Transverse colon (tissue), 4 donors: ENCODE measurements at regions not wholly inside any gene's neighbourhood (a gene's known extent, or its start where the extent isn't known, plus 50 kb on each side); places are given as distances from the start of the nearest gene placed in this dataset.

Source experiments
- DNase-seq: peaks from one replicate; pipeline ENCODE4 v3.0.0-alpha.2; 2019
- H3K27ac ChIP-seq, 4 donors: fragments of 200-600 bp; sonication (generic); 2 replicates each; pipeline ENCODE4 v1.5.1; 2016 to 2018; ENCODE audit warnings: inconsistent platforms in 4 of 4
- H3K27me3 ChIP-seq: fragments of 200-600 bp; sonication (generic); 2 replicates; pipeline ENCODE4 v1.5.1; 2017; ENCODE audit warnings: inconsistent platforms
- H3K36me3 ChIP-seq, 4 donors: fragments of 200-600 bp; sonication (generic); 2 replicates each; pipeline ENCODE4 v1.5.1; 2017 to 2019; ENCODE audit warnings: inconsistent platforms in 4 of 4
- H3K4me1 ChIP-seq, 4 donors: fragments of 200-600 bp; sonication (generic); 2 replicates each; pipeline ENCODE4 v1.5.1; 2017 to 2020; ENCODE audit warnings: inconsistent platforms in 4 of 4
- H3K4me3 ChIP-seq, 4 donors: fragments of 200-600 bp; sonication (generic); 1 replicate in 1 of 4; 2 replicates in 3 of 4; pipeline versions ENCODE4 v1.5.1 to v1.6.1; 2017 to 2019; ENCODE audit warnings: inconsistent platforms in 4 of 4
- H3K9me3 ChIP-seq, 2 donors: fragments of 200-600 bp; sonication (generic); 2 replicates each; pipeline ENCODE4 v1.5.1; 2017 to 2019; ENCODE audit warnings: inconsistent platforms in 2 of 2
- CTCF ChIP-seq, 5 experiments: fragments of 200-600 bp in 3 of 5; fragments of 450-650 bp in 2 of 5; sonication (generic) in 3 of 5; IDR thresholded peaks; 1 replicate in 2 of 5; 2 replicates in 3 of 5; pipeline ENCODE4 v1.5.1; 2016 to 2017; ENCODE audit warnings: antibody characterized with exemption in 5 of 5, inconsistent platforms in 3 of 5, mild to moderate bottlenecking in 2 of 5, moderate library complexity in 1 of 5
- EP300 ChIP-seq: sonication (generic); formaldehyde crosslinking; IDR thresholded peaks from one replicate; pipeline ENCODE4 v1.6.1; 2017; ENCODE audit warnings: antibody characterized with exemption, low read depth
- POLR2A ChIP-seq: fragments of 450-650 bp; IDR thresholded peaks from one replicate; pipeline ENCODE4 v1.6.1; 2016; ENCODE audit warnings: antibody characterized with exemption, mild to moderate bottlenecking, moderate library complexity
- POLR2AphosphoS5 ChIP-seq, 3 donors: sonication (generic); formaldehyde crosslinking; IDR thresholded peaks; one replicate each; pipeline ENCODE4 v1.6.1; 2016; ENCODE audit warnings: antibody characterized with exemption in 3 of 3
- WGBS, 2 donors: methylation state at CpG; one replicate each; pipeline ENCODE4 v1.1.5; 2018; ENCODE audit warnings: low coverage in 1 of 2; 5-methylcytosine and 5-hydroxymethylcytosine counted together
- in situ Hi-C, 4 donors: fragments of 200-750 bp; cut with MboI; loops; one replicate each; pipeline versions ENCODE4 v1.15.0 to v1.15.1; 2017; ENCODE audit warnings: low sequenced_read_pairs in 3 of 4, low pct_ligation_motif_present in 1 of 4, low pct_unique_long_range_greater_than_20kb in 1 of 4
- intact Hi-C: fragments of 100-400 bp; cut with DNase I; formaldehyde crosslinking; loops from one replicate; pipeline ENCODE4 v1.15.1; 2023; ENCODE audit warnings: low total_unique reads

DNA sequence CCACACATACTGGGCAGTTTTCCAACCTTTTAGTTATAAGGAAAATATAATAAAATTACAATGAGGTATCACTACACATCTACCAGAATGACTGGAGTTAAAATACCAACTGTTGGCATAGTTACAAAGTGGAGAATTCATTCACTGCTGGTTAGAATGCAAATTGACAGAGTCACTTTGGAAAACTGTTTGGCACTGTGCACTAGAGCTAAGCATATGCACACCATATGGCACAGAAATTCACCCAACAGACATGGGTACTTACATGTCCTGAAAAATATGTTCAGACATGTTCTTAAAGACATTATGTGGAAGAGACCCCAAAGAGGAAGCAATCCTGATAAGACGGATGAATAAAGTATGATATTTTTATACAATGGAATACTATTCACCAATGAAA, 686.1 kb upstream of the RAB6C start:
- TF ChIP-seq POLR2A (no peak), POLR2AphosphoS5 (IDR thresholded peaks at IDR 0.05) (no peak), EP300 (no peak), CTCF (IDR thresholded peaks at IDR 0.05) (no peak)
- Histone ChIP-seq H3K36me3 (no peaks in the 10 kb centered on the region), H3K27ac (no peak overlapping the region), H3K4me3 (no peak overlapping the region), H3K4me1 (no peaks in the 10 kb centered on the region), H3K27me3 (no peaks in the 10 kb centered on the region), H3K9me3 (no peaks in the 10 kb centered on the region)
- DNase-seq, result no peak
- intact Hi-C loops (no loop called here), in situ Hi-C loops (no loop called here)
- 0% methylated on average over 1 of the region's 1 CpG; no CpG with 5 or more reads in 1 of the 2 donors for WGBS, 2 donors

DNA sequence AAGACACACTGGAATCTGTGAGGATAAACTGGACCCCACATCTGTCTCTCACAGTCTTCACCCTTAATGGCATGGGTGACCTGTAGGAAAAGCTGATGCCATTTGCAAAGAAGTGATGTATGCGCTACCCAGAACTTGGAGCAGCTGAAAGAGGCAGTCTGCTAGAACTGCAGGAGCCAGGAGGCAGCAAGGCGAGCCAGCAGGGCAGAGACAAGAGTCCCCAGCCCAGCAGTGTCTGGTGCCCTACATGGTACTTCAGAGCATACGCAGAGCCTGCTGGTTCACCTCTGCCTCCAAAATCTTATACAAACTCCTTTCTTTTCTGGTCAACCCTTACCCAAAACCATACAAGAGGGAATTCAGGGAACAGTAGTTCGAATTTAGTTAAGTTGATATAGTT, 683.1 kb upstream of the RAB6C start:
- WGBS, 2 donors, result 79 to 83% methylated on average over 2 to 4 of the region's 4 CpGs
- intact Hi-C loops, result no loop called here
- no peak for TF ChIP-seq EP300
- TF ChIP-seq POLR2A, result no peak
- TF ChIP-seq CTCF (IDR thresholded peaks at IDR 0.05), result no peak
- TF ChIP-seq POLR2AphosphoS5 (IDR thresholded peaks at IDR 0.05), result no peak
- H3K4me3 ChIP-seq, result no peak overlapping the region
- H3K36me3 ChIP-seq, result no peaks in the 10 kb centered on the region
- H3K9me3 ChIP-seq, result no peaks in the 10 kb centered on the region
- H3K27ac ChIP-seq, result no peak overlapping the region
- H3K27me3 ChIP-seq, result no peaks in the 10 kb centered on the region
- DNase-seq, result no peak
- H3K4me1 ChIP-seq, result peaks cover 0 to 5% (median 0%) of the 10 kb centered on the region in 4 donors
- in situ Hi-C loops, result no loop called here

DNA sequence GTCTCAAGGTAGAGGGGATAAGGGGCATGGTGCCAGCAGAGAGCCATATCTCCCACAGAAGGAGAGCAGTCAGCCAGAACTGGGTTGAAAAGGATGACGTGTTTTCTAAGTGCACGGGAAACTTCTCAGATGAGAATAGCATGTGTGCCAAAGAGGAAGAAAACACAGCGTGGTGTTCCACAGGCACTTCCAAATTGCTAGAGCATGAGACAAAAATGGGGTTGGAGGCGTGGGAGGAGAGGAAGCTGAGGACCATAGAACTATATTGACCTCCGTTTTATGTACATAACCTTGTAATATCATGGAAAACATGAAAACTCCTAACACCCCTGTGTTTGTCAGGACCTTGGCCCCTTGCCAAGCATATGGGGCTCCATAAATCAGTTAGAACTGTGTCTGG, 682.7 kb upstream of the RAB6C start:
- Histone ChIP-seq H3K9me3 (no peaks in the 10 kb centered on the region), H3K4me3 (no peak overlapping the region), H3K4me1 (peaks cover 0 to 5% (median 0%) of the 10 kb centered on the region in 4 donors), H3K27ac (no peak overlapping the region), H3K36me3 (no peaks in the 10 kb centered on the region), H3K27me3 (no peaks in the 10 kb centered on the region)
- WGBS, 2 donors, result 15 to 27% methylated on average over 5 of the region's 5 CpGs
- TF ChIP-seq POLR2AphosphoS5 (IDR thresholded peaks at IDR 0.05) (no peak), POLR2A (no peak), EP300 (no peak), CTCF (IDR thresholded peaks at IDR 0.05) (no peak)
- no peak for DNase-seq
- intact Hi-C loops, result no loop called here
- in situ Hi-C loops, result no loop called here

DNA sequence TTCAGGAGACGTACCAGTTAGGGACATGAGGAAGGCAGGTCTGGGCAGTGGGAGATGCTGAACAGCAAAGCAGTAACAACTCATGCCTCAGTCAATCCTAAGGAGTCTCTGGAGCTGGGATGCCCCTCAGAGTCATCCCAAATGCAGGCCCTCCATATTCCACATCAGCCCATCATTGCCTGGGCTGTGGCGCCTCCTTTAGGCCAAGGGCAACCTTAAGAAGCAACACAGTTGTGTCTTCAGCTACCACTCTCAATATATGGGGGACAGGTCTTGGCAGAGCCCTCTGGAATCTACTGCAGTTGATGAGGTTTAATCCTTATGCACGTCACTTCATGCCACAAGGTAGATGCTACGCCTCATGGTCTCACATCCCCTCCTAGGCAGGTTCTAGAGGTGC, 682.0 kb upstream of the RAB6C start:
- H3K27ac ChIP-seq, result no peak overlapping the region
- H3K9me3 ChIP-seq, result no peaks in the 10 kb centered on the region
- no peaks in the 10 kb centered on the region for H3K36me3 ChIP-seq
- intact Hi-C loops, result no loop called here
- H3K27me3 ChIP-seq, result no peaks in the 10 kb centered on the region
- TF ChIP-seq POLR2AphosphoS5 (IDR thresholded peaks at IDR 0.05) (no peak), EP300 (no peak), POLR2A (no peak), CTCF (IDR thresholded peaks at IDR 0.05) (no peak)
- peaks cover 0 to 5% (median 0%) of the 10 kb centered on the region in 4 donors for H3K4me1 ChIP-seq
- no peak for DNase-seq
- in situ Hi-C loops, result no loop called here
- 56 to 100% methylated on average over 1 to 4 of the region's 4 CpGs for WGBS, 2 donors
- no peak overlapping the region for H3K4me3 ChIP-seq
